ENCODE measurements at regions not wholly inside any gene's neighbourhood (a gene's known extent, or its start where the extent isn't known, plus 50 kb on each side); places are given as distances from the start of the nearest gene placed in this dataset.

DNA sequence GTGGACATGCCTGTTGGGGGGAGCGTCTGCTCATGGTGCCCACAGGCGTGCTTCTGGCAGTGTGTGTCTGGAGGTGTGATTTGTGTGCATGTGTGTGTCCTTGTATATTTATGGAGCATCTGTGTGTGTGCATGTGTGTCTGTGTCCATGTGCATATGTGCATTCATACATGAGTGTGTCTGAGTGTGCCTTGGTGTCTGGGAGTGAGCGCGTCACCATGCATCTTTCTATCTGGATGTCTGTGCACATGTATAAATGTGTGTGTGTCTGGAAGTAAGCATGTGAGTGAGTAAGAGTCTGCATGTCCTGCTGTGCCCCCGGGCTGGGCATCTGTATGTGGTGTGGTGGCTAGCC is 58.1 kb upstream of the PRR23E start:
- H3K9ac ChIP-seq (ENCODE audit: low read length), result no peak overlapping the region
- no peaks in the 10 kb centered on the region for H3K36me3 ChIP-seq (ENCODE audit: low read length)
- no peak overlapping the region for H3K27ac ChIP-seq (ENCODE audit: low read depth, low read length)
- H4K20me1 ChIP-seq (ENCODE audit: low read depth, low read length), result no peaks in the 10 kb centered on the region
- H3K4me3 ChIP-seq (ENCODE audit: insufficient read depth, low read length, poor library complexity, severe bottlenecking), result no peak overlapping the region
- no peaks in the 10 kb centered on the region for H3K9me2 ChIP-seq (replicated peaks; ENCODE audit: insufficient read depth, low read length)
- no peaks in the 10 kb centered on the region for H3K9me3 ChIP-seq (ENCODE audit: insufficient read depth, low read length)
- no peaks in the 10 kb centered on the region for H3F3A ChIP-seq (ENCODE audit: insufficient read depth)
- H3K27me3 ChIP-seq (ENCODE audit: low read length), result no peaks in the 10 kb centered on the region
- no peaks in the 10 kb centered on the region for H3K79me2 ChIP-seq (ENCODE audit: insufficient read depth, low read length)
- H2AFZ ChIP-seq (ENCODE audit: low read depth, low read length, severe bottlenecking), result no peak overlapping the region
- TF ChIP-seq EZH2phosphoT487 (conservative IDR thresholded peaks at IDR 0.05; ENCODE audit: low read length), result no peak
- TF ChIP-seq, protein P1, sequence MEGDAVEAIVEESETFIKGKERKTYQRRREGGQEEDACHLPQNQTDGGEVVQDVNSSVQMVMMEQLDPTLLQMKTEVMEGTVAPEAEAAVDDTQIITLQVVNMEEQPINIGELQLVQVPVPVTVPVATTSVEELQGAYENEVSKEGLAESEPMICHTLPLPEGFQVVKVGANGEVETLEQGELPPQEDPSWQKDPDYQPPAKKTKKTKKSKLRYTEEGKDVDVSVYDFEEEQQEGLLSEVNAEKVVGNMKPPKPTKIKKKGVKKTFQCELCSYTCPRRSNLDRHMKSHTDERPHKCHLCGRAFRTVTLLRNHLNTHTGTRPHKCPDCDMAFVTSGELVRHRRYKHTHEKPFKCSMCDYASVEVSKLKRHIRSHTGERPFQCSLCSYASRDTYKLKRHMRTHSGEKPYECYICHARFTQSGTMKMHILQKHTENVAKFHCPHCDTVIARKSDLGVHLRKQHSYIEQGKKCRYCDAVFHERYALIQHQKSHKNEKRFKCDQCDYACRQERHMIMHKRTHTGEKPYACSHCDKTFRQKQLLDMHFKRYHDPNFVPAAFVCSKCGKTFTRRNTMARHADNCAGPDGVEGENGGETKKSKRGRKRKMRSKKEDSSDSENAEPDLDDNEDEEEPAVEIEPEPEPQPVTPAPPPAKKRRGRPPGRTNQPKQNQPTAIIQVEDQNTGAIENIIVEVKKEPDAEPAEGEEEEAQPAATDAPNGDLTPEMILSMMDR (IDR thresholded peaks at IDR 0.05; ENCODE audit: insufficient read depth, low read length, poor library complexity, severe bottlenecking), result no peak
- no peak overlapping the region for H3K4me2 ChIP-seq (ENCODE audit: low read depth, low read length, poor library complexity, severe bottlenecking)

DNA sequence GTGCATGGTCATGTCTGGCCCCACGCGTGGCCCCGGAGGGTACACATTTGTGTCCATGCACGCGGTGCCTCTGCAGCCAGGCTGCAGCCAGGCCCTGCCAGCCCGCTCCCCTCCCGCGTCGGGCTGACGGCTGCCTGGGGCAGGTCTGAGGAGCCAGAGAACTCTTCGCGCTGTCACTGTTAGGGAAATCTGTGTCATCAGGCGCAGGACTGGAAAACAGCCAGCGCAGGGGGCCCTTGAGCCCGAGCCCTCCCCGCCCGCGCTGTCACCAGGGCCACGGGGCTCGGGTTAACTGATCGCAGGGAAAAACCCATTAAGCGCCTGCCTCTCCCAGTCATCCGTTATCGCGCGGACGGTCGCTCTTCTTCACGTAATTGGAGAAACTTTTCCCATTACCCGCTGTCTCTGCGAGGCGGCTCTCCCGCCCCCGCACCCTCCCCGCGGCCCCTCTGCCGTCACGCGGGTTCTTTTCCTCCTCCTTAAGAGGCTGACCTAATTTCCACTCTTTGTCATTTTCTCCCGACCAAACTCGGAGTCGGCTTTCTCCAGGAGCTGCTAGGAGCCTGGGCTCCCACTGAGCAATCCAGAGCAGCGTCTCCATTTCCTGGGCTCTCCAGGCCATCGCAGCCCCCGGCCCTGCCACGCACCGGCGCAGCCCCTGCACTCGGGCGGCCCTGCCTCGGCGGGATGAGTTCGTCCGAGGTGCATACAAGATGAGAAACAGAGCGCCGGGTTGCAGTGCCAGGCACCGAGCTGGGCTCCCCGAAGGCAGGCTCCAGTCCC is 57.5 kb upstream of the PRR23E start:
- H3K4me2 ChIP-seq (ENCODE audit: low read depth, low read length, poor library complexity, severe bottlenecking), result no peak overlapping the region
- H3K36me3 ChIP-seq (ENCODE audit: low read length), result no peaks in the 10 kb centered on the region
- H3K4me3 ChIP-seq (ENCODE audit: insufficient read depth, low read length, poor library complexity, severe bottlenecking), result no peak overlapping the region
- H3K79me2 ChIP-seq (ENCODE audit: insufficient read depth, low read length), result no peaks in the 10 kb centered on the region
- H3K9me3 ChIP-seq (ENCODE audit: insufficient read depth, low read length), result no peaks in the 10 kb centered on the region
- H2AFZ ChIP-seq (ENCODE audit: low read depth, low read length, severe bottlenecking), result no peak overlapping the region
- no peaks in the 10 kb centered on the region for H3F3A ChIP-seq (ENCODE audit: insufficient read depth)
- no peak overlapping the region for H3K9ac ChIP-seq (ENCODE audit: low read length)
- no peak overlapping the region for H3K27ac ChIP-seq (ENCODE audit: low read depth, low read length)
- TF ChIP-seq, protein P1 (IDR thresholded peaks at IDR 0.05; ENCODE audit: insufficient read depth, low read length, poor library complexity, severe bottlenecking), result no peak
- TF ChIP-seq EZH2phosphoT487 (conservative IDR thresholded peaks at IDR 0.05; ENCODE audit: low read length), result no peak
- H4K20me1 ChIP-seq (ENCODE audit: low read depth, low read length), result no peaks in the 10 kb centered on the region
- no peaks in the 10 kb centered on the region for H3K9me2 ChIP-seq (replicated peaks; ENCODE audit: insufficient read depth, low read length)
- no peaks in the 10 kb centered on the region for H3K27me3 ChIP-seq (ENCODE audit: low read length)

DNA sequence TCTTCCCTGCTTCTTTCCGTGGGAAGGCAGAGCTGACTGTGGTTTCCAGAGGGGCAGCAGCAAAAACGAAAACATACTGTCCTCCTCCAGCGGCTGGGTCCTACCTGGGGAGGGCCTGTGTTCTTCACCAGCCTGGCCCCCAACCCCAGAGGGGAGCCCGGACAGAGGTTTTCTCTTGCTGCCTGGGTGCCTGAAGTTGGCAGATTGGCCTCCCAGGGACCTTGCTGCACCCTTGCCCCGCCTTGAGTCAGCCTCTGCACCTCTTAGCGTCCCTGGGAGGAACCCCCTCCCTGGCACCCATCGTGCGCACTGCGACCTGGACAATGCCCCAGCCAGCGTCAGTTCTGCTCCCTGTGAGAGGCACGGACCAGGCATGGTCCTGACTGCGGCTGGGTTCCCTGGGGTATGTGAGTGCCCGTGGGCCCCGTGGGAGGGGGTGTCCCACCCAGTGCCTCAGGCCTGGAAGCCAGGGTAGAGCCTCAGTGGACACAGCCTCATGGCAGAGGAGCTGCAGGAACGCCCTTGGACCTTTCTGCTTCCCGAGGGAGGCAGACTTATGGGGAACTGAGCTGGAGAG is 56.8 kb upstream of the PRR23E start:
- Histone ChIP-seq H3F3A (ENCODE audit: insufficient read depth) (no peaks in the 10 kb centered on the region), H3K27me3 (ENCODE audit: low read length) (no peaks in the 10 kb centered on the region)

More for the DNA sequence above, 56.8 kb upstream of the PRR23E start:
- Histone ChIP-seq H3K9ac (ENCODE audit: low read length) (no peak overlapping the region), H3K27ac (ENCODE audit: low read depth, low read length) (no peak overlapping the region), H3K4me3 (ENCODE audit: insufficient read depth, low read length, poor library complexity, severe bottlenecking) (no peak overlapping the region), H3K36me3 (ENCODE audit: low read length) (no peaks in the 10 kb centered on the region), H3K79me2 (ENCODE audit: insufficient read depth, low read length) (no peaks in the 10 kb centered on the region), H3K4me2 (ENCODE audit: low read depth, low read length, poor library complexity, severe bottlenecking) (no peak overlapping the region), H4K20me1 (ENCODE audit: low read depth, low read length) (no peaks in the 10 kb centered on the region), H3K9me3 (ENCODE audit: insufficient read depth, low read length) (no peaks in the 10 kb centered on the region), H3K9me2 (replicated peaks; ENCODE audit: insufficient read depth, low read length) (no peaks in the 10 kb centered on the region), H2AFZ (ENCODE audit: low read depth, low read length, severe bottlenecking) (no peak overlapping the region)
- TF ChIP-seq, protein P1 (IDR thresholded peaks at IDR 0.05; ENCODE audit: insufficient read depth, low read length, poor library complexity, severe bottlenecking), result no peak
- TF ChIP-seq EZH2phosphoT487 (conservative IDR thresholded peaks at IDR 0.05; ENCODE audit: low read length), result no peak

All from SU-DHL-6 (cell line).